SU-DHL-6 (cell line): ENCODE measurements at regions not wholly inside any gene's neighbourhood (a gene's known extent, or its start where the extent isn't known, plus 50 kb on each side); places are given as distances from the start of the nearest gene placed in this dataset.

Experiments
- CTCF ChIP-seq: fragments of 200-600 bp; sonication (generic); IDR thresholded peaks from one replicate; pipeline ENCODE4 v1.5.1; 2017; ENCODE audit warnings: antibody characterized with exemption, mild to moderate bottlenecking, low read length, moderate library complexity; ENCODE audit not compliant: insufficient read depth, poor library complexity, severe bottlenecking
- EZH2phosphoT487 ChIP-seq: fragments of 200-600 bp; sonication (generic), shearing (Covaris generic); conservative IDR thresholded peaks from 2 replicates; pipeline ENCODE4 v1.6.1; 2018; ENCODE audit warnings: mild to moderate bottlenecking, antibody characterized with exemption, low read length, moderate library complexity, mixed read lengths

- no peak for TF ChIP-seq CTCF
- no peak for TF ChIP-seq EZH2phosphoT487
Measured at GRCh38 chr22:25453557-25453956, 110.9 kb upstream of the GRK3 start.
